HEK293T (cell line): ENCODE measurements at regions not wholly inside any gene's neighbourhood (a gene's known extent, or its start where the extent isn't known, plus 50 kb on each side); places are given as distances from the start of the nearest gene placed in this dataset.

ENCODE experiments used
- BHLHE40 ChIP-seq: fragments of 450-650 bp; IDR thresholded peaks from 2 replicates; pipeline ENCODE4 v1.6.1; 2016; ENCODE audit warnings: mild to moderate bottlenecking, moderate library complexity, borderline replicate concordance
- CTBP1 ChIP-seq: fragments of 450-650 bp; IDR thresholded peaks from 2 replicates; pipeline ENCODE4 v1.6.1; 2016; ENCODE audit warnings: borderline replicate concordance
- NFRKB ChIP-seq: fragments of 450-650 bp; IDR thresholded peaks from 2 replicates; pipeline ENCODE4 v1.6.1; 2016; ENCODE audit warnings: mild to moderate bottlenecking, moderate library complexity
- PKNOX1 ChIP-seq: fragments of 450-650 bp; IDR thresholded peaks from 2 replicates; pipeline ENCODE4 v1.6.1; 2016

GRCh38 chr10:36163827-36164226, 521.7 kb upstream of the FZD8 start:
- TF ChIP-seq BHLHE40 (no peak), CTBP1 (no peak), PKNOX1 (no peak), NFRKB (no peak)
